ENCODE measurements at regions not wholly inside any gene's neighbourhood (a gene's known extent, or its start where the extent isn't known, plus 50 kb on each side); places are given as distances from the start of the nearest gene placed in this dataset.
"Not testable (repeated sequence)": the region's sequence is repeated elsewhere in the genome, so short reads cannot be mapped to it uniquely, and the experiment has no call there.

GRCh38 chr13:89072979-89073378, 1401.8 kb downstream of the SLITRK5 start:
- DNase-seq: no peak

- DNase-seq: no peak
Measured at GRCh38 chr13:89076622-89077021, 1405.5 kb downstream of the SLITRK5 start.

- no peak for DNase-seq
Measured at GRCh38 chr13:89082623-89083022, 1411.5 kb downstream of the SLITRK5 start.

GRCh38 chr13:89088107-89088506, 1416.9 kb downstream of the SLITRK5 start:
- DNase-seq: peak; percentile 74

GRCh38 chr13:89097994-89098393, 1426.8 kb downstream of the SLITRK5 start:
- DNase-seq: no peak

GRCh38 chr13:89113744-89114143, 1442.6 kb downstream of the SLITRK5 start:
- no peak for DNase-seq

GRCh38 chr13:89115307-89115706, 1444.1 kb downstream of the SLITRK5 start:
- no peak for DNase-seq

- DNase-seq: no peak
Measured at GRCh38 chr13:89136678-89137077, 1465.5 kb downstream of the SLITRK5 start.

GRCh38 chr13:89150362-89150761, 1479.2 kb downstream of the SLITRK5 start:
- DNase-seq: no peak

GRCh38 chr13:89153941-89154340, 1482.8 kb downstream of the SLITRK5 start:
- no peak for DNase-seq

- peak; percentile 95 for DNase-seq
Measured at GRCh38 chr13:89163096-89163495, 1491.9 kb downstream of the SLITRK5 start.

GRCh38 chr13:89165685-89166084, 1494.5 kb downstream of the SLITRK5 start:
- no peak for DNase-seq

GRCh38 chr13:89169951-89170350, 1498.8 kb downstream of the SLITRK5 start:
- DNase-seq: no peak

- DNase-seq: no peak
Measured at GRCh38 chr13:89181041-89181440, 1509.9 kb downstream of the SLITRK5 start.

- DNase-seq: peak; percentile 16
Measured at GRCh38 chr13:89199138-89199537, 1528.0 kb downstream of the SLITRK5 start.

- no peak for DNase-seq
Measured at GRCh38 chr13:89204435-89204834, 1533.3 kb downstream of the SLITRK5 start.

GRCh38 chr13:89205856-89206520, 1534.8 kb downstream of the SLITRK5 start:
- no peak for DNase-seq

- no peak for DNase-seq
Measured at GRCh38 chr13:89212186-89212585, 1541.0 kb downstream of the SLITRK5 start.

- no peak for DNase-seq
Measured at GRCh38 chr13:89214185-89214584, 1543.0 kb downstream of the SLITRK5 start.

GRCh38 chr13:89215319-89215718, 1544.1 kb downstream of the SLITRK5 start:
- DNase-seq: not testable (repeated sequence)

GRCh38 chr13:89217813-89218212, 1546.6 kb downstream of the SLITRK5 start:
- no peak for DNase-seq

- no peak for DNase-seq
Measured at GRCh38 chr13:89221557-89222158, 1550.5 kb downstream of the SLITRK5 start.

GRCh38 chr13:89227356-89227755, 1556.2 kb downstream of the SLITRK5 start:
- no peak for DNase-seq

GRCh38 chr13:89238496-89238895, 1567.3 kb downstream of the SLITRK5 start:
- no peak for DNase-seq

All from NCI-H146 (cell line).